Vagina (tissue), 2 donors: ENCODE measurements at regions not wholly inside any gene's neighbourhood (a gene's known extent, or its start where the extent isn't known, plus 50 kb on each side); places are given as distances from the start of the nearest gene placed in this dataset.

Source experiments
- POLR2A ChIP-seq, 2 donors: fragments of 450-650 bp; IDR thresholded peaks; one replicate each; pipeline ENCODE4 v1.6.1; 2017; ENCODE audit warnings: antibody characterized with exemption in 2 of 2, mild to moderate bottlenecking in 2 of 2, moderate library complexity in 2 of 2
- POLR2AphosphoS5 ChIP-seq, 2 donors: sonication (generic); formaldehyde crosslinking; IDR thresholded peaks; one replicate each; pipeline ENCODE4 v1.9.0; 2017; ENCODE audit warnings: antibody characterized with exemption in 2 of 2, mild to moderate bottlenecking in 2 of 2, low read depth in 1 of 2; ENCODE audit not compliant: insufficient read depth in 1 of 2
- TF ChIP-seq, protein P1 (sequence below), 3 experiments: fragments of 450-650 bp in 2 of 3; fragments of 200-600 bp in 1 of 3; sonication (generic) in 1 of 3; IDR thresholded peaks; one replicate each; pipeline ENCODE4 v1.5.1; 2017 to 2019; ENCODE audit warnings: antibody characterized with exemption in 3 of 3, mild to moderate bottlenecking in 2 of 3, moderate library complexity in 2 of 3

DNA sequence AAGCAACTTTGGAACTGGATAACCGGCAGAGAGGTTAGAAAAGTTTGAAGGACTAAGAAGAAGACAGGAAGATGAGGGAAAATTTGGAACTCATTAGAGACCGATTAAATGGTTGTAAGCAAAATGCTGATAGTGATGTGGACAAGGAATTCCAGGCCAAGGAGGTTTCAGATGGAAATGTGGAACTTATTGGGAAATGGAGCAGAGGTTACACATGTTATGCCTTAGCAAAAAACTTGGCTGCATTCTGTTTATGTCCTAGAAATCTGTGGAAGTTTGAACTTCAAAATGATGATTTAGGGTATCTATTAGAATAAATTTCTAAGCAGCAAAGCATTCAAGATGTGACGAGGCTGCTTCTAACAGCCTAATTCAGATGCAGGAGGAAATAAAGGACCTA, 675.1 kb upstream of the SYT4 start:
- TF ChIP-seq, protein P1, sequence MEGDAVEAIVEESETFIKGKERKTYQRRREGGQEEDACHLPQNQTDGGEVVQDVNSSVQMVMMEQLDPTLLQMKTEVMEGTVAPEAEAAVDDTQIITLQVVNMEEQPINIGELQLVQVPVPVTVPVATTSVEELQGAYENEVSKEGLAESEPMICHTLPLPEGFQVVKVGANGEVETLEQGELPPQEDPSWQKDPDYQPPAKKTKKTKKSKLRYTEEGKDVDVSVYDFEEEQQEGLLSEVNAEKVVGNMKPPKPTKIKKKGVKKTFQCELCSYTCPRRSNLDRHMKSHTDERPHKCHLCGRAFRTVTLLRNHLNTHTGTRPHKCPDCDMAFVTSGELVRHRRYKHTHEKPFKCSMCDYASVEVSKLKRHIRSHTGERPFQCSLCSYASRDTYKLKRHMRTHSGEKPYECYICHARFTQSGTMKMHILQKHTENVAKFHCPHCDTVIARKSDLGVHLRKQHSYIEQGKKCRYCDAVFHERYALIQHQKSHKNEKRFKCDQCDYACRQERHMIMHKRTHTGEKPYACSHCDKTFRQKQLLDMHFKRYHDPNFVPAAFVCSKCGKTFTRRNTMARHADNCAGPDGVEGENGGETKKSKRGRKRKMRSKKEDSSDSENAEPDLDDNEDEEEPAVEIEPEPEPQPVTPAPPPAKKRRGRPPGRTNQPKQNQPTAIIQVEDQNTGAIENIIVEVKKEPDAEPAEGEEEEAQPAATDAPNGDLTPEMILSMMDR (IDR thresholded peaks at IDR 0.05): no peak
- no peak for TF ChIP-seq POLR2A (IDR thresholded peaks at IDR 0.05)
- TF ChIP-seq POLR2AphosphoS5 (IDR thresholded peaks at IDR 0.05; ENCODE audit: insufficient read depth in 1 of 2, low read depth in 1 of 2): no peak
